GM12878 (cell line): ENCODE measurements at regions not wholly inside any gene's neighbourhood (a gene's known extent, or its start where the extent isn't known, plus 50 kb on each side); places are given as distances from the start of the nearest gene placed in this dataset.

ENCODE experiments used
- CUX1 ChIP-seq: IDR thresholded peaks from 2 replicates; pipeline ENCODE4 v1.6.1; 2012; ENCODE audit warnings: improper control_type of control experiment, low read depth, low read length; ENCODE audit not compliant: insufficient replicate concordance
- EP300 ChIP-seq, 2 experiments: fragments of 150-350 bp in 1 of 2; IDR thresholded peaks; 2 replicates each; pipeline ENCODE4 v1.6.1; 2011 to 2012; ENCODE audit warnings: low read depth in 2 of 2, low read length in 2 of 2, borderline replicate concordance in 1 of 2, improper control_type of control experiment in 1 of 2, inconsistent platforms in 1 of 2; ENCODE audit not compliant: control insufficient read depth in 1 of 2
- ESRRA ChIP-seq: IDR thresholded peaks from 2 replicates; pipeline ENCODE4 v1.6.1; 2012; ENCODE audit warnings: mild to moderate bottlenecking, low read length, improper control_type of control experiment
- IRF4 ChIP-seq: IDR thresholded peaks from 2 replicates; pipeline ENCODE4 v1.6.1; 2011; ENCODE audit warnings: low read depth, low read length
- LARP7 ChIP-seq: fragments of 450-650 bp; IDR thresholded peaks from 2 replicates; pipeline ENCODE4 v1.6.1; 2017; ENCODE audit warnings: mild to moderate bottlenecking
- PAX5 ChIP-seq: IDR thresholded peaks from 2 replicates; pipeline ENCODE4 v1.6.1; 2011; ENCODE audit warnings: low read depth, low read length, borderline replicate concordance
- PAX8 ChIP-seq: fragments of 450-650 bp; IDR thresholded peaks from 2 replicates; pipeline ENCODE4 v1.6.1; 2017; ENCODE audit warnings: mild to moderate bottlenecking, moderate library complexity
- RELA ChIP-seq: fragments of 450-650 bp; IDR thresholded peaks from 2 replicates; pipeline ENCODE4 v1.8.0; 2014; ENCODE audit warnings: borderline replicate concordance; ENCODE audit not compliant: partially characterized antibody
- SIN3A ChIP-seq: IDR thresholded peaks from 2 replicates; pipeline ENCODE4 v1.6.1; 2012; ENCODE audit warnings: low read depth, low read length, improper control_type of control experiment
- SMAD5 ChIP-seq: IDR thresholded peaks from 2 replicates; pipeline ENCODE4 v1.6.1; 2016; ENCODE audit warnings: antibody characterized with exemption, low read depth
- SP1 ChIP-seq: IDR thresholded peaks from one replicate; pipeline ENCODE4 v1.6.1; 2011; ENCODE audit warnings: low read depth, low read length
- SRF ChIP-seq, 2 experiments: IDR thresholded peaks; 2 replicates each; pipeline ENCODE4 v1.6.1; 2011; ENCODE audit warnings: low read depth in 2 of 2, low read length in 2 of 2, mild to moderate bottlenecking in 1 of 2, moderate library complexity in 1 of 2
- SUPT20H ChIP-seq: IDR thresholded peaks from 2 replicates; pipeline ENCODE4 v1.6.1; 2011; ENCODE audit warnings: low read depth, mild to moderate bottlenecking, low read length, moderate library complexity, borderline replicate concordance; ENCODE audit not compliant: control insufficient read depth
- TCF3 ChIP-seq: IDR thresholded peaks from 2 replicates; pipeline ENCODE4 v1.6.1; 2012; ENCODE audit warnings: low read depth, mild to moderate bottlenecking, low read length, borderline replicate concordance; ENCODE audit not compliant: insufficient read depth
- YY1 ChIP-seq: IDR thresholded peaks from 2 replicates; pipeline ENCODE4 v1.6.1; 2011; ENCODE audit warnings: low read depth, mild to moderate bottlenecking, low read length
- ZNF207 ChIP-seq: fragments of 450-650 bp; IDR thresholded peaks from 2 replicates; pipeline ENCODE4 v1.6.1; 2014; ENCODE audit warnings: antibody characterized with exemption, mild to moderate bottlenecking, borderline replicate concordance
- ZNF24 ChIP-seq: fragments of 450-650 bp; IDR thresholded peaks from 2 replicates; pipeline ENCODE4 v1.6.1; 2017; ENCODE audit warnings: antibody characterized with exemption, mild to moderate bottlenecking
- TF ChIP-seq, protein P1 (sequence below): fragments of 450-650 bp; formaldehyde crosslinking; IDR thresholded peaks from 2 replicates; pipeline ENCODE4 v1.5.0; 2022; ENCODE audit warnings: mild to moderate bottlenecking, missing genetic modification characterization
- TF ChIP-seq, protein P2 (sequence below): fragments of 450-650 bp; IDR thresholded peaks from 2 replicates; pipeline ENCODE4 v1.6.1; 2018; ENCODE audit warnings: borderline replicate concordance, mild to moderate bottlenecking; ENCODE audit not compliant: partially characterized antibody

- TF ChIP-seq CUX1: no peak
- TF ChIP-seq TCF3: no peak
- TF ChIP-seq EP300 (IDR thresholded peaks at IDR 0.05; ENCODE audit: borderline replicate concordance in 1 of 2, control insufficient read depth in 1 of 2, low read depth in 2 of 2, low read length in 2 of 2): no peak
- TF ChIP-seq SUPT20H: no peak
- 0 out of 2 replicates have a peak, but pooled peaks have one; percentile 14 for TF ChIP-seq PAX5
- TF ChIP-seq YY1: no peak
- TF ChIP-seq SRF (IDR thresholded peaks at IDR 0.05; ENCODE audit: low read depth in 2 of 2, low read length in 2 of 2): no peak
- no peak for TF ChIP-seq SMAD5
- TF ChIP-seq ZNF24: no peak
- TF ChIP-seq, protein P1, sequence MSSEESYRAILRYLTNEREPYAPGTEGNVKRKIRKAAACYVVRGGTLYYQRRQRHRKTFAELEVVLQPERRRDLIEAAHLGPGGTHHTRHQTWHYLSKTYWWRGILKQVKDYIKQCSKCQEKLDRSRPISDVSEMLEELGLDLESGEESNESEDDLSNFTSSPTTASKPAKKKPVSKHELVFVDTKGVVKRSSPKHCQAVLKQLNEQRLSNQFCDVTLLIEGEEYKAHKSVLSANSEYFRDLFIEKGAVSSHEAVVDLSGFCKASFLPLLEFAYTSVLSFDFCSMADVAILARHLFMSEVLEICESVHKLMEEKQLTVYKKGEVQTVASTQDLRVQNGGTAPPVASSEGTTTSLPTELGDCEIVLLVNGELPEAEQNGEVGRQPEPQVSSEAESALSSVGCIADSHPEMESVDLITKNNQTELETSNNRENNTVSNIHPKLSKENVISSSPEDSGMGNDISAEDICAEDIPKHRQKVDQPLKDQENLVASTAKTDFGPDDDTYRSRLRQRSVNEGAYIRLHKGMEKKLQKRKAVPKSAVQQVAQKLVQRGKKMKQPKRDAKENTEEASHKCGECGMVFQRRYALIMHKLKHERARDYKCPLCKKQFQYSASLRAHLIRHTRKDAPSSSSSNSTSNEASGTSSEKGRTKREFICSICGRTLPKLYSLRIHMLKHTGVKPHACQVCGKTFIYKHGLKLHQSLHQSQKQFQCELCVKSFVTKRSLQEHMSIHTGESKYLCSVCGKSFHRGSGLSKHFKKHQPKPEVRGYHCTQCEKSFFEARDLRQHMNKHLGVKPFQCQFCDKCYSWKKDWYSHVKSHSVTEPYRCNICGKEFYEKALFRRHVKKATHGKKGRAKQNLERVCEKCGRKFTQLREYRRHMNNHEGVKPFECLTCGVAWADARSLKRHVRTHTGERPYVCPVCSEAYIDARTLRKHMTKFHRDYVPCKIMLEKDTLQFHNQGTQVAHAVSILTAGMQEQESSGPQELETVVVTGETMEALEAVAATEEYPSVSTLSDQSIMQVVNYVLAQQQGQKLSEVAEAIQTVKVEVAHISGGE (CRISPR knock-in tag): no peak
- TF ChIP-seq LARP7: peak; percentile 49; the same call in 1 of the 2 replicates
- TF ChIP-seq SP1: peak; percentile 17
- TF ChIP-seq SIN3A: no peak
- TF ChIP-seq, protein P2, sequence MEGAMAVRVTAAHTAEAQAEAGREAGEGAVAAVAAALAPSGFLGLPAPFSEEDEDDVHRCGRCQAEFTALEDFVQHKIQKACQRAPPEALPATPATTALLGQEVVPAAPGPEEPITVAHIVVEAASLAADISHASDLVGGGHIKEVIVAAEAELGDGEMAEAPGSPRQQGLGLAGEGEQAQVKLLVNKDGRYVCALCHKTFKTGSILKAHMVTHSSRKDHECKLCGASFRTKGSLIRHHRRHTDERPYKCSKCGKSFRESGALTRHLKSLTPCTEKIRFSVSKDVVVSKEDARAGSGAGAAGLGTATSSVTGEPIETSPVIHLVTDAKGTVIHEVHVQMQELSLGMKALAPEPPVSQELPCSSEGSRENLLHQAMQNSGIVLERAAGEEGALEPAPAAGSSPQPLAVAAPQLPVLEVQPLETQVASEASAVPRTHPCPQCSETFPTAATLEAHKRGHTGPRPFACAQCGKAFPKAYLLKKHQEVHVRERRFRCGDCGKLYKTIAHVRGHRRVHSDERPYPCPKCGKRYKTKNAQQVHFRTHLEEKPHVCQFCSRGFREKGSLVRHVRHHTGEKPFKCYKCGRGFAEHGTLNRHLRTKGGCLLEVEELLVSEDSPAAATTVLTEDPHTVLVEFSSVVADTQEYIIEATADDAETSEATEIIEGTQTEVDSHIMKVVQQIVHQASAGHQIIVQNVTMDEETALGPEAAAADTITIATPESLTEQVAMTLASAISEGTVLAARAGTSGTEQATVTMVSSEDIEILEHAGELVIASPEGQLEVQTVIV: no peak
- no peak for TF ChIP-seq ESRRA
- TF ChIP-seq PAX8: no peak
- TF ChIP-seq IRF4: 0 out of 2 replicates have a peak, but pooled peaks have one; percentile 15
- TF ChIP-seq ZNF207: no peak
- no peak for TF ChIP-seq RELA
These were observed 300.8 kb downstream of the RRAGC start (continued) for GRCh38 chr1:38558500-38559445.
